Suprapubic skin (tissue), 4 donors: ENCODE measurements at regions not wholly inside any gene's neighbourhood (a gene's known extent, or its start where the extent isn't known, plus 50 kb on each side); places are given as distances from the start of the nearest gene placed in this dataset.

Experiments
- DNase-seq, 2 donors: peaks; one replicate each; pipeline ENCODE4 v3.0.0-alpha.2; 2019; ENCODE audit warnings: low spot score in 2 of 2
- H3K27ac ChIP-seq: fragments of 200-600 bp; sonication (generic); one replicate; pipeline ENCODE4 v1.5.1; 2019
- H3K27me3 ChIP-seq: fragments of 200-600 bp; sonication (generic); one replicate; pipeline ENCODE4 v1.5.1; 2019
- H3K36me3 ChIP-seq: fragments of 200-600 bp; sonication (generic); one replicate; pipeline ENCODE4 v1.5.1; 2019
- H3K4me1 ChIP-seq: fragments of 200-600 bp; sonication (generic); one replicate; pipeline ENCODE4 v1.5.1; 2019
- H3K4me3 ChIP-seq: fragments of 200-600 bp; sonication (generic); one replicate; pipeline ENCODE4 v1.5.1; 2019; ENCODE audit warnings: mild to moderate bottlenecking
- H3K9me3 ChIP-seq: fragments of 200-600 bp; sonication (generic); one replicate; pipeline ENCODE4 v1.5.1; 2019
- EP300 ChIP-seq: sonication (generic); formaldehyde crosslinking; IDR thresholded peaks from one replicate; pipeline ENCODE4 v1.6.1; 2017; ENCODE audit warnings: antibody characterized with exemption
- POLR2A ChIP-seq, 2 donors: fragments of 450-650 bp; IDR thresholded peaks; one replicate each; pipeline ENCODE4 v1.6.1; 2017; ENCODE audit warnings: antibody characterized with exemption in 2 of 2, mild to moderate bottlenecking in 2 of 2, moderate library complexity in 2 of 2
- POLR2AphosphoS5 ChIP-seq, 3 donors: sonication (generic); formaldehyde crosslinking; IDR thresholded peaks; one replicate each; pipeline ENCODE4 v1.6.1; 2017; ENCODE audit warnings: antibody characterized with exemption in 3 of 3
- WGBS: methylation state at CpG from one replicate; pipeline ENCODE4 v1.1.5; 2018; 5-methylcytosine and 5-hydroxymethylcytosine counted together
- TF ChIP-seq, protein P1 (sequence below), 2 donors: fragments of 200-600 bp in 1 of 2; fragments of 450-650 bp in 1 of 2; sonication (generic) in 1 of 2; IDR thresholded peaks; one replicate each; pipeline ENCODE4 v1.5.1; 2016 to 2019; ENCODE audit warnings: antibody characterized with exemption in 2 of 2, mild to moderate bottlenecking in 1 of 2, moderate library complexity in 1 of 2

DNA sequence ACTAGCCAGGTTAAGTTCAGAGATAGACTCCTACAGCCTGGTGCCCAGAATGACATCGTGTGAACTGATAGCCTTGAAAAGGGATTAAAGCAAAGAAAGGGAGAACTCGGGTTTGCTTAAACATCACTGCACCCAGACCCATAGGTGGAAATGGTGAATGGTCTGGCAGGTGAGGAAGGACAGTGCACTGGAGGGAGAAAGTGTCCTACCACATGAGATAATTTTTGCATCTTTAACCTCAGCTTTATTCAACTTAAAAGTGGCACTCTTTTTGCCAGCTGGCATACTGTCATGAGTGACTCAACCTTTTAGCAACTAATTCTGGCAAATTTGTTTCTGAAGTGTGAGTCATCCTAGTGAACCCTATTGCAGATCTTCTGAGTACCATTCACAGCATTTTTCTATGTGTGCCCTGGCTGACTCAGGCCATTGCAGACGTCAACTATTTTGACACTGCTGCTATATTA is 53.0 kb upstream of the DAPP1 start:
- H3K36me3 ChIP-seq, result no peaks in the 10 kb centered on the region
- H3K27ac ChIP-seq, result no peak overlapping the region
- 45% methylated on average over 3 of the region's 3 CpGs for WGBS
- no peak for DNase-seq
- no peaks in the 10 kb centered on the region for H3K27me3 ChIP-seq
- TF ChIP-seq POLR2A (IDR thresholded peaks at IDR 0.05) (no peak), EP300 (no peak), POLR2AphosphoS5 (IDR thresholded peaks at IDR 0.05) (no peak)
- TF ChIP-seq, protein P1, sequence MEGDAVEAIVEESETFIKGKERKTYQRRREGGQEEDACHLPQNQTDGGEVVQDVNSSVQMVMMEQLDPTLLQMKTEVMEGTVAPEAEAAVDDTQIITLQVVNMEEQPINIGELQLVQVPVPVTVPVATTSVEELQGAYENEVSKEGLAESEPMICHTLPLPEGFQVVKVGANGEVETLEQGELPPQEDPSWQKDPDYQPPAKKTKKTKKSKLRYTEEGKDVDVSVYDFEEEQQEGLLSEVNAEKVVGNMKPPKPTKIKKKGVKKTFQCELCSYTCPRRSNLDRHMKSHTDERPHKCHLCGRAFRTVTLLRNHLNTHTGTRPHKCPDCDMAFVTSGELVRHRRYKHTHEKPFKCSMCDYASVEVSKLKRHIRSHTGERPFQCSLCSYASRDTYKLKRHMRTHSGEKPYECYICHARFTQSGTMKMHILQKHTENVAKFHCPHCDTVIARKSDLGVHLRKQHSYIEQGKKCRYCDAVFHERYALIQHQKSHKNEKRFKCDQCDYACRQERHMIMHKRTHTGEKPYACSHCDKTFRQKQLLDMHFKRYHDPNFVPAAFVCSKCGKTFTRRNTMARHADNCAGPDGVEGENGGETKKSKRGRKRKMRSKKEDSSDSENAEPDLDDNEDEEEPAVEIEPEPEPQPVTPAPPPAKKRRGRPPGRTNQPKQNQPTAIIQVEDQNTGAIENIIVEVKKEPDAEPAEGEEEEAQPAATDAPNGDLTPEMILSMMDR (IDR thresholded peaks at IDR 0.05), result no peak
- H3K4me1 ChIP-seq, result no peaks in the 10 kb centered on the region
- H3K9me3 ChIP-seq, result no peaks in the 10 kb centered on the region
- no peak overlapping the region for H3K4me3 ChIP-seq

DNA sequence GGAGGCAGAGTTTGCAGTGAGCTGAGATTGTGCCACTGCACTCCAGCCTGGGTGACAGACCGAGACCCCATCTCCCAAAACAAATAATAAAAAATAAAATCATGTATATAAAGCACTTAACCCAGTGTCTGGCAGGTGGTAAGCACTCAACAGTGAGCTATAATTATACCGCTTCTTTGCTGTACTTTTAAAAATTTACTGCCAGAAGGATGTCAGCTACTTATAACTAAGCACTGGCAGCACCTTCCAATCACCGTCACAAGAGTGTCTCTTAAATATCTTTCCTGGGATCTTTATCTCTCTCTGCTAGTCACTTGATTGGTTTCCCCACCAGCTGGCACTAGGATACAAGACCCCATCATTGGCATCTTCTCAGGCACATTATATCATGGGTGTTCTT is 53.9 kb upstream of the DAPP1 start:
- Histone ChIP-seq H3K27me3 (no peaks in the 10 kb centered on the region), H3K4me1 (no peaks in the 10 kb centered on the region), H3K9me3 (no peaks in the 10 kb centered on the region), H3K36me3 (no peaks in the 10 kb centered on the region), H3K4me3 (no peak overlapping the region), H3K27ac (no peak overlapping the region)
- WGBS, result 80% methylated on average over 3 of the region's 3 CpGs
- TF ChIP-seq POLR2AphosphoS5 (IDR thresholded peaks at IDR 0.05) (no peak), EP300 (no peak), POLR2A (IDR thresholded peaks at IDR 0.05) (no peak)
- TF ChIP-seq, protein P1 (IDR thresholded peaks at IDR 0.05), result no peak
- DNase-seq, result no peak

DNA sequence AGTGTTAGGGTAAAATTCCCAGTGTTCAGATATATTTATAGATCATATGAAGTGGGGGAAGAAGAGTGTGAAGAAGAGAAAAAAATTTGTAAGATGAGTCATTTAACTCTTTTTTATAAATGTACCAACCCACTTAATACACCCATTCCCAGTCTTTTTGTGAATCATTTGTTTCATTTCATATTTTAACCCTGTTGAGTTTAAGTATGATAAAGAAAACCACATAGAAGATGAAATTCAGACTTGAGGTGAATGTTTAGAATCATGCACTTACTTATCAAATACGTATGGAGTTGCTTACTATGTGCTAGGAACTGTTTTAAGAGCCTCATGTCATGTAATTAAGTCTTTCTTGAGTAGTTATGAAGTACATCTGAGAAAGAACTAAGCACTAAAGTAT is 56.6 kb upstream of the DAPP1 start:
- Histone ChIP-seq H3K27me3 (no peaks in the 10 kb centered on the region), H3K9me3 (no peaks in the 10 kb centered on the region), H3K36me3 (no peaks in the 10 kb centered on the region), H3K4me1 (no peaks in the 10 kb centered on the region), H3K4me3 (no peak overlapping the region), H3K27ac (no peak overlapping the region)
- TF ChIP-seq POLR2AphosphoS5 (IDR thresholded peaks at IDR 0.05) (no peak), EP300 (no peak), POLR2A (IDR thresholded peaks at IDR 0.05) (no peak)
- TF ChIP-seq, protein P1 (IDR thresholded peaks at IDR 0.05), result no peak
- 59% methylated on average over 1 of the region's 1 CpG for WGBS
- DNase-seq, result no peak

DNA sequence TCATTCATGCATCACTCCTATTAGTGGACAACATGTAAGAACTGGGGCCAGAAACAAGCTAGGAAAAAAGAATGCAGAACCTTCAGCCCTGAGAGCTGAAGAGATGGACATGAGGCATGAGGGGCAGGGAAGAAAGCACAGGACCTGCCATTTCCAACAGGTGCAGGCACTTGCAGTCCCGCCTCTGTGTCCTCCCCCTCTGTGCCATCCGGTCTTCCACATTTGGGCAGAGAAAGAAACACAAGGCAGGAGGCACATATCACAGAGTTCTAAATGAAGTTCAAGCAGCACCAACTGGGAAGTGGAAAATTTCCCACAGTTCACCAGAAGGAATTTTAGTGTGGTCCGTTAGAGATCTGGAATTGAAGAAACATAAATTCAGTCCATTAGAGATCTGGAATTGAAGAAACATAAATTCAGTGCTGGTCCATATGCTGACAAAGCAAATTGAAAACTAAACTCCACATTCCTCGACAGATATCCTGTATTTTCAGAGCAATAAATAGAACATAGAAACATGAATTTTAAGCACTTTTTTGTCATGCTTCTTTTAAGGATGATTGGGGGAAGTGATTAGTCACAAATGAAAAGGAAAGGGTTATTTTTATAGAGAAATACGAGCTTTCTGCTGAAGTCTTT is 57.2 kb upstream of the DAPP1 start:
- TF ChIP-seq POLR2AphosphoS5 (IDR thresholded peaks at IDR 0.05) (no peak), EP300 (no peak), POLR2A (IDR thresholded peaks at IDR 0.05) (no peak)
- TF ChIP-seq, protein P1 (IDR thresholded peaks at IDR 0.05), result no peak
- Histone ChIP-seq H3K4me3 (no peak overlapping the region), H3K27ac (no peak overlapping the region), H3K27me3 (no peaks in the 10 kb centered on the region), H3K36me3 (no peaks in the 10 kb centered on the region), H3K4me1 (no peaks in the 10 kb centered on the region), H3K9me3 (no peaks in the 10 kb centered on the region)
- 50% methylated on average over 5 of the region's 5 CpGs for WGBS
- DNase-seq, result no peak

DNA sequence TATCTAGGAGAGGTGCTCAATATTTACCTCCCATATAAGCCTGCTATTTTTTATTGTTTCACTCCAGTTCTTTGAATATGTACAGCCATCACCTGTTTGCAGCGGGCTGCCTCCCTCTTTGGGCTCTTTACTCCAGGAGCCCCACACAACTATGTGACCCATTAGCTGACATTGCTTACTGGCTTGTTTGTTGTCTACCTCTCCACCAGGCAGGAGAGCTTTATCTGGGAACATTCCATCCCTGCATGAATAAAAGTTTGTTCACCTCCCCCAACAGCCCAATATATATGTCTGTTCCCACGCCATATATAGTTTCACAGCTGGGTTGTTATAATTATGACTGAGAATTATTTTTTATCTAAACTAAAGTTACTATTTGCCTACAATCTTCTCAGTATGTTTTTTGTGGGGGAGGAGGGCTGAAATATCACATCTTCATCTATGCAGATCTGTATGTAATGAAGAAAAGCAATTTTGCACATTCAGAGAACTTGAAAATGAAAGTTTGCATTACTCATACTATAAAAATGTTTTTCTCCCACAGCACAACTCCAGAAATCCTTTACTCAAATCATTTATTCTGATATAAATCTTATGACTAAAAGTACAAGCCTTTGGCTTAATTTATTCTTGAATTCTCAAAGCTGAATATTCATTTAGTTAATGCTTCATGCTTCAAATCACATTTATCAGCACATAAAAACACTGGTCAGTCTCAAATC is 61.2 kb upstream of the DAPP1 start:
- Histone ChIP-seq H3K4me1 (no peaks in the 10 kb centered on the region), H3K36me3 (no peaks in the 10 kb centered on the region)
- WGBS, result 92% methylated on average over 2 of the region's 2 CpGs

More for the DNA sequence above, 61.2 kb upstream of the DAPP1 start:
- TF ChIP-seq EP300, result no peak
- TF ChIP-seq POLR2AphosphoS5 (IDR thresholded peaks at IDR 0.05), result no peak
- TF ChIP-seq POLR2A (IDR thresholded peaks at IDR 0.05), result no peak
- TF ChIP-seq, protein P1 (IDR thresholded peaks at IDR 0.05), result no peak
- DNase-seq, result no peak
- Histone ChIP-seq H3K27me3 (no peaks in the 10 kb centered on the region), H3K9me3 (no peaks in the 10 kb centered on the region), H3K4me3 (no peak overlapping the region), H3K27ac (no peak overlapping the region)
